HTR-8/SVneo (cell line): ENCODE measurements at regions not wholly inside any gene's neighbourhood (a gene's known extent, or its start where the extent isn't known, plus 50 kb on each side); places are given as distances from the start of the nearest gene placed in this dataset.
"Not testable (repeated sequence)": the region's sequence is repeated elsewhere in the genome, so short reads cannot be mapped to it uniquely, and the experiment has no call there.

ENCODE experiments used
- DNase-seq: peaks from one replicate; pipeline ENCODE4 v3.0.0; 2011; ENCODE audit warnings: low spot score, mixed read lengths; ENCODE audit not compliant: insufficient read length
- FAIRE-seq: peaks from 2 replicates; lab custom pipeline; 2011; peaks lifted over from hg19 to GRCh38; lab: Jason Lieb, UNC

DNA sequence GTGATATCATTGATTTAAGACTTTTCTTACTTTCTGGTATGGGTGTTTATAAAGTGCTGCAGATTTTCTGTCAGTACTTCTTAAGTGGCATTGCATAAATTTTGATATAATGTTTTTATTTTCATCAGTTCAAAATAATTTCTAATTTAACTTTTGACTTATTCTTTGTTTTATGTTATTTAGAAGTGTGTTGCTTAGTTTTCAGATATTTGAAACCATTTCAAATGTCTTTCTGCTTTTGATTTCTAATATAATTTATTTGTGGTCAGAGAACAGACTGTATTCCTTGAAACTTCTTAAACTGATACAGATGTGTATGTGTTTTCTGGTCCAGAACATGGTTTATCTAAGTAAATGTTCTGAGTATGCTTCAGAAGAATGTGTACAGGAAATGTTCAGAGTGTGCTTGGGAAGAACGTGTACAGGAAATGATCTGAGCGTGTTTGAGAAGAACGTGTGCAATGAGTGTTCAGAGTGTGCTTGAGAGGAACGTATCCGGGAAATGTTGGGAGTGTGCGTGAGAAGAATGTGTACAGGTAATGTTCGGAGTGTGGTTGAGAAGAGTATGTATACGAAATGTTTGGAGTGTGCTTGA lies 265.7 kb upstream of the HS6ST1 start:
- DNase-seq (no peak), FAIRE-seq (peak; percentile 57)

DNA sequence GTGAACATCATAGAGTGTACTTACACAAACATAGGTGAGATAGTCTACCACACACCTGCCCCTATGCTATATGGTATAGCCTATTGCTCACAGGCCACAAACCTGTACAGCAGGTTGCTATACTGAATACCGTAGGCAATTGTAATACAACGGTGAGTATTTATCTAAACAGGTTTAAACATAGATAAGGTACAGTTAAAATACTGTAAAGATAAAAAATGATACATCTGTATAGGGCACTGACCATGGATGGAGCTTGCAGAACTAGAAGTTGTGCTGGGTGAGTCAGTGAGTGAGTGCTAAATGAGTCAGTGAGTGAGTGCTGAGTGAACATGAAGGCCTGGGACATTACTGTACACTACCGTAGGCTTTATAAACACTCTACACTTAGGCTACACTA lies 267.0 kb upstream of the HS6ST1 start:
- peak; percentile 16 for FAIRE-seq

DNA sequence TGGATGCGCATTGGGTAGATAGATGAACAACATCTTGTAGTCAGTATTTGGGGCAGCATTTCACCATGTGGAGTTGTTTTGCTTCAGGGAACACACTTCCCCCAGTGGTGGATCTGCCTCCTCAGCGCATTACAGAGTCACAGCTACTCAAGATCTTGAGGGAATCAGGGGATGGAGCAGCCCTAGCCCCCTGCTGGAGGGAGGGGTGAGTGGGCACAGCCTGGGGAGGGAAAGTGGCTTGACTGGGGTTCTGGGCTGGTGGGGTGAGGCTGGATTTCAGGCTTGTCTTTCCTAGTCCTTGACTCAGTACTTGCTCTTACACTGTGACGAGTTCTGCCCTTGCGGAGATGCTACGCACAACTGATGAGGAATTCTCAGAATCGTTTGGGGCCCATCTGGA lies 271.0 kb upstream of the HS6ST1 start:
- no peak for FAIRE-seq
- no peak for DNase-seq

More for the DNA sequence above, 267.0 kb upstream of the HS6ST1 start:
- no peak for DNase-seq

DNA sequence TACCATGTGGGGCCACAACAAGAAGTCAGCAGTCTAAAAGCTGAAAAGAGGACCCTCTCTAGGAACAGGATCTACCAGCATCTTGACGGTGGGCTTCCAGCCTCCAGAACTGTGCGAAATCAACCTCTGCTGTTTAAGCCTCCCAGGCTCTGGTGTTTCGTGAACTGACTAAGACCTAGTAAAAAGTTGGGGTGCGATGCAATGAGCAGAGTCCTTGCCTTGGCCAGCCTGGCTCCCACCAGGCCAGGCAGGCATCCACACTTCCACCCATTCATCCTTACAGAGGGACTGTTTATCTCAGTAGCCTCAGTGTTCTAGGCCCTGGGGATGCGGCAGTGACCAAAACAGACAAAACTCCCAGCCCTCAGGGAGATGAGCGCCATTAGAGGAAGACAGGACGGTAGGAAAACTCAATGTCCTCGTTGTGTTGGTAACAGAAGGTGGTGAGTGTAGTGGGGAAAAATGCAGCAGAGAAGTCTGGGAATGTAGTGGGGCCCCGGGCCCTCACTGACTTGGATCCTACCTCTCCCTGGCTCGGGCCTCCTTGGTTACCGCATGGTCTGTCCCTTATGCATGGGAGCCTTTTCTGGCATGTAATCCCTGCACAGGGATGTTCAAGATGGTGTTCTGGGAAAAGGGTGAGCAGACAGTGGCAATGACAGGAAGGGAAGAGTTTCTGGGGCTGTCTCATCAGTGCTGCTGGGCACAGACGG lies 271.8 kb upstream of the HS6ST1 start:
- no peak for FAIRE-seq

DNA sequence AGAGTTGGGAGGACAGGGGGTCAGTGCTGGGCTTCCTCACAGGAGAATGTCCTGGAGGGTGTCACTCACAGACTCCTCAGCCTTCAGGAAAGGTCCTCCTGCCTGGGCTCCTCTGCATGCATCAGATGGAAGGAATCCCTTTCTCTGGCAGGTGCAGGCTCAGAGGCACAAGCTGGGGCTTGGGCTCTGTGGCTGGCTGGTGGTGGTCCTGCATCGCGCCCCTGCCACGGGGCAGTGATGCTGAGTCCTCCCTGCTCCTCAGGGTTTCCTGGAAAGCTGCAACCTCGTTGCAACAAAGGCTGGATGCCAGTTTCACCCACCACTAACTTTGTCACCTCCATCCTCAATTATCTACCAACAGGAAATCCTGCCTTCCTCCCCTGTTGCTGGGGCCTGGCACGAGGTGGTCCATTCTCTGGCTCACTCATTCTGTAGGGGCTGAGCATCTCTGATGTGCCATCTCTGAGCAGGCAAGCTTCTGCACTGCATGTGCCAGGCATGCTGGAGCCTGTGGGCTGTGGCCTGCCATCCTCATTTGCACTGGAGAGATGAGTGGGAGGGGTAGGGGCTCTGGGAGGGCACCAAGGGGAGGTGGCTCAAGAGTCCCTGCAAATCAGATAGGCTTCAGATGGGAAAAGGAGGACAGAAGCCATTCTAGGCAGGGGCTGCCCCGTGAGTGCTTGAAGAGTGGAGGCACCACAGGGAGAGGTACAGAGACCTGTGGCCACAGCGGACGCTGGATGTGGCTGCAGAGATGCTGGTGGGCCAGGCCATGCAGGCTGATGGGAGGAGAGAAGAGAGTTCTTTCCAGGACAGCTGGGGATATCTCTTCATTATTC lies 272.6 kb upstream of the HS6ST1 start:
- peak; percentile 49 for FAIRE-seq
- no peak for DNase-seq

More for the DNA sequence above, 271.8 kb upstream of the HS6ST1 start:
- DNase-seq, result no peak

DNA sequence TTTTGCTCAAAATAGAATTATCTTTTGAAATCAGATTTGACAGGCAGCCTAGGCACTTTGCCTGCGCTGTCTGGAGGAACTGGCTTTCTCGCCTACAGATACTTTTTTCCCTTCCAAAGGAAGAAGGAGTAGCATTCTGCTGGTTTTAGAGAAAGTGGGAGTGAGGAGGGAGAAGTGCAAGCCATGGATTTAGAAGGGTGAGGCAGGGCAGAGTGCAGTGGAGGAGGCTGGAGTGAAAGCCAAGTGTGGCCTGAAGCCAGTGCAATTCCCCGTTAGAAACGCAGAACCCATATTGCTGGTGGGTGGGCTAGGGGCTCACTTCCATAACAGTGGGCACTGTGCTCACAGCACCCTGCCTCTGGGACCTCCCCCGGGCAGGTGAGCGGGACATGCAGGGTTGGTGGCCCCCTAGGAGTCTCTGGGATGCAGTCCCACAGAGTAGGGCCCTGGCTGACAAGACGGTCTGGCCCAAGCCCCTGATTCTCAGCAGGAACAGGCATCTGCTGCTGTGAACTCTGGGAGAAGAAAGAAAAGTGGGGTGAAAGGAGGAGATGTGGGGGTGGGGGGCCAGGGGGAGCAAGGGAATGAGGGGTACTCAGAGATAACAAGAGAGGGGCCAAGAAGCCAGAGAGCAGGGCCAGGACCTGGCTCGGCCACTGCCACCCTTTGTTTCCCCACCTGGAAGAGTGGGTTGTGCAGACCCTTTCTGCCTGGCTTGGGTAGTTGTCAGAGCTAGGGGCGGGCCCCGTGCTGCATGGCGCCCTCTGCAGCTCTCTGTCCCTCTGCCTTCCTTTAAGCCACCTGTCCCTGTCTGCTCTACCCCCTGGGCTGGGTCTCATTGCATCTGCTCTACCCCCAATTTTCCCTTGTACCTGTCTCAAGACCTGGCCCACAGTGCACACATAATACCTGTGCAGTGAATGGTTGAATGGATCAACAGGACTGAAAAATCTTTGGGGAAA lies 273.5 kb upstream of the HS6ST1 start:
- no peak for FAIRE-seq

DNA sequence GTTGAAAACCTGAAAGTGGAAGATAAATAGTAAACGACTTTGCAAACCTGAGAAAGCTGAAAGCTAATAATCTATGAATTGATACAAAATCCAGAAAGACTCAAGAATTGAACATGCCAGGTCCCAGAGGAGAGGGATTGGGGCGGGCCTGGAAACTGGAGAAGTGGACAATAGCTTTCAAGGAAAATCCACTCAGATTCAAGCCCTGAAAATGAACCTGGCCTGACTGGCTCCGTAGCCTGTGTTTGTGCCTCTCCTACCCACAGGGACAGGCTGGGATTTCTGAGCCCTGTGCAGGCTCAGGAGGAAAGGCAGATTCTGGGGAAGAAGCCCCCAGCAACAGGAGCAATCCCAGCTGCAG lies 274.8 kb upstream of the HS6ST1 start:
- DNase-seq (no peak), FAIRE-seq (no peak)

More for the DNA sequence above, 273.5 kb upstream of the HS6ST1 start:
- no peak for DNase-seq

DNA sequence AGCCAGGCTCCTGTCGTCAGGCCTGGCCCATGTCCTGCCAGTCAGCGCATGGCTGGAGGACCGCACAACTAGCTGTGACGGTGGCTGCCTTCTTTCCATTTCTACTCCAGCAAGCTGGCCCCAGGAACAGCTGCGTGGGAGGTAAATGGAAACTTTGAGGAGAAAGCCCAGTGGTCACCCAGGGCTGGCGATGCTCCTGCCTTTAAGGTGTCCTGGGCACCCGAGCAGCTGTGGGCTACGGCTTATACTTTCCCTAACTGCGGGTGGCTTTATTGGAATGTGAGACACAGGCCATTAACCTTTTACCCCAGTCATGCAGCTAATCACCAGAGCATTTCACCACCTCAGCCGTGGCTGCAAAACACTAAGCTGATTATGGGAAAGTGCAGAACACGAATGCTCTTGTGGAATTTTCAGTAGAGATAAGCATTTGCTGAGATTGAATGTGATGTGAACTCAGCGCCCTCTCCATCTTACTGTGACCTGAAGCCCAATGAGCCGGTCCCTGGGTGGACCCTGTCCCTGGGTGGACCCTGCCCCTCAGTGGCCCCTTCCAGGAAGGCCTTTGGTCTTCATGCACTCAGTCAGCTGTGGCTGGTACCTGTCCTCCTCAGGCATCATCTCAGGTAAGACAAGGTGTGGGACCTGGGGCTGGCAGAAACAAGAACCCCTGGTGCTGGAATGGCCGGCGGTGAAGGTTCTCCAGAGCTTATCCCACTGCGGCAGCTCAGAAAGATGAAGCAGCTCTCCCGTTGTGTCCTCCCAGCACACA lies 275.4 kb upstream of the HS6ST1 start:
- DNase-seq, result no peak
- no peak for FAIRE-seq

DNA sequence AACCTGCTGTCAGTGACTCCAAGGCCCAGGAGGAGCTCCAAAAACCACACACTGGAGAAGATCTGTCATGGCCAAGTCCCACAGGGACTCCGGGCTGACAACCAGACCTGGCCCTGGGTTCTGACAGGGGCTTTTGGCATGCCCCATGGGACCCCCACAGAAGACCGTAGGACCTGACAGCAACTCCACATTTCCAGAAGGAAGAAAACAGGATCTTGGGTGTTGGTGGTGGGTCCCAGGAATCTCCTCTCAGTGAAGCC lies 275.9 kb upstream of the HS6ST1 start:
- DNase-seq, result no peak
- FAIRE-seq, result no peak

DNA sequence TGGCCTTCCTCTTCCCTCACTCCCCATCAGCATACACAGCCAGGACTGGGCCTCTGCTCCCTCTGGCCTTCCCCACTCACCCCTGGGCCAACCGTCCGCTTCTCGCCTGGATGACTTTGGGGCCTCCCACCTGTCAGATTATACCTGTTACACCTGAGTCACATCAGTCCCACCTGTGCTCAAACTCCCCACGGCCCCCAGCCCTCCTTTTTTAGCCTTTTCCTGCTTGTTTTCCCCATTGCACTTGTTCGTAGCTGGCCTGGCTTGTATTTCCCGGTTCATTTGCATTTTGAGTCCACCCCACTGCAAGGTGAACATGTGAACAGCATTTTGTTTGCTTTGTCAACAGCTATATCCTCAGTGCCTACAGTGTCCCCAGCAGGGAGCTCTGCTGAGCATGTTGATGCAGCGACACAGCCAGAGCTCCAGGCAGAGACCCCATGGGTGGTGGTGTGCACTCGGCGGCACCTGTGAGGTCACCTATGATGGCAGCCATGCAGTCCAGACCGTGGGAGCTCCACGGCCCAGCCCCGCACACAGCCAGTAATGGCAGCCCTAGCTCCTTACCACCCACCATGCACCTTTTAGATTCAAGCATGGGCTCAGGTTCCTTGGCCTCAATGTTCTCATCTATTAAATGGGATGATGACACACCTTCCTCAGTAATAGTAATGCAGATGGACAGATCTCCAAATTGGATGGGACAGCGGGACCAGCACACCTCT lies 276.4 kb upstream of the HS6ST1 start:
- FAIRE-seq, result no peak
- no peak for DNase-seq

DNA sequence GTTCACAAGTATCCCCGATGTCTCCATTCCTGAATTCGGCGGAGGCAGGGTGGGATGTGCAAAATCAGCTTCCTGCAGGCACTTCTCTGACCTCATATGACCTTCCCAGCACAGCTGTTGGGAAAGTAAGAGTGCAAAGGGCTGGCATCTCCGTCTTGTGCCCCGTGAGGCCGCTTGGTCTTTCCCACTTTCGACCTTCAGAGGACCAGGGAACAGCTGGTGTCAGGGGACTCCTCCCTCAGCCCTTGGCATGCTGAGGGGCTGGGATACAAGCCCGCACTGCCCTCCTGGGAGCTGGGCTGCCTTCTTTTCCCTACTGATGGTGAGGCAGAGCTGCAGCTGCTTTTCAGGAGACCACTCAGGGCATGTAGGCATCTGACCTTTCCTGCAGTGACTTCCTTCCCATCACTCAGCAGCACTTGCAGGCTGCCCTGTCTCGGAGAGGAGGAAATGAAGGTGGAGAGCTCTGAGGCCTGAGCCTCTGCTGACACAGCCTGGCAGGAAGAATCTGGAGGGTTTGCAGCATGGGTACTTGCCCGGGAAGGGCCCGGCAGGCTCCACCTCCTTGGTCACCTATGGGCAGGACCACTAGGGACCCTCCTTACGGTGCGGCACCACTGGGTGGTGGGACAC lies 277.2 kb upstream of the HS6ST1 start:
- DNase-seq, result no peak
- FAIRE-seq, result no peak

DNA sequence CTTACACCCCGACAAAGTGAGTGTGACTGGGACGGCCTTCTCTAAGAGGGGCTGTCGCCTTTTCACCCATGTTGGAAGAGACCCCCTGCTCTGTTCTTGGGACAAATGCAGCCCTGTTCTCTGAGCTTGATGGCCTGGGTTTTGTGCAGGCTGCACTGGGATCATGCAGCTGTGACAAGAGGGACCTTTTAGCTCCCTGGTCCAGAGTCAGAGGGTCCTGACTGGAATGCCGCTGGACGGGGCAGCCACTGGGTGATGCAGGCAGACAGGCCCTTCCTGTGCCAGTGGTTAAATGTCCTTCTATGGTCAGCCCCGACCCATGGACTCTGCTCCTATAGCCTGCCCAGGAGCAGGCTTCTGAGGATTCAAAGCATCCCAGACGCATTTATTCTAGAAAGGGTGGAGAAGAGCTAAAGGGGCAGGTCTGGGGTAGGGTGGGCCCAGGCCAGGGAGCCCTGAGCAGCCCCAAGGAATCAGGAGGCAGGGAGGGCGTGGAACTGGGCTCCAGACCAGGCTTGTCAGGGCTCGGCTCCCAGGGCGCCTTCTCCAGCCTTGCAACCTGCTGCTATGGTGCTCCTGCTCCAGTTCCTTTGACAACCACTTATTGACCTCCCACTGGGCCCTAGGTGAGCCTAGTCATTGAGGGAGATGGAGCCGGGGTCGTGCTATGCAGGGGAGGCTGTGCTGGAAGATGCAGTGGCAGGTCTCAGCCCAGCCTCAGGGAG lies 277.9 kb upstream of the HS6ST1 start:
- no peak for FAIRE-seq
- no peak for DNase-seq

DNA sequence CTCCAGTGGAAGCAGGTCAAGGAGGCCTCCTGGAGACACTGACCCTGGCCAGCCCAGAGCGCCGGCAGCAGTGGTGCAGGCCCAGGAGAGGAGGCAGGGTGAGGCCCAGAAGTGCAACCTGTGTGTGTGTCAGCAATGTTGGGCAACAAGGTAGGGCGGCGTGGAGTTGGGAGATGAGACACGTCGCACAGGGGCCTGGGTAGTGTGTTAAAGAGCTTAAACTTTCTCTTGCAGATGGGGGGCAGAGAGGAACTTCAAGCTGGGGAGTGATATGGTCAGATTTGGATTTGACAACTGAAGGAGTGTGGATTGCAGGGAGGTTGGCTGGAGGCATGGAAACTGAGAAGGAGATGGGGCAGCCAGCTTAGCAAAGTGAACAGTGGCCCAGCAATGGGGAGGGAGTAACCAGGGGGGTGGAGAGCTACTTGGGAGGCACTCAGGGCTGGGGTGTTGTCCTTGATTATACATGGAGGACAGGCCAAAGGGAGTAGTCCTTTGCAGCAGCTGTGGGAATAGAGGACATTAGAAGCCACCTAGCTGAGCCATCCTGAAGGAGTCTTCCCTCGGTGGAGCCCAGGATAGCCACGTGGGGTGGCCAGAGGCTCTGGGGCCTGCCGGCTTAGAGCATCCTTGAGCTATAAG lies 278.6 kb upstream of the HS6ST1 start:
- FAIRE-seq (no peak), DNase-seq (no peak)

DNA sequence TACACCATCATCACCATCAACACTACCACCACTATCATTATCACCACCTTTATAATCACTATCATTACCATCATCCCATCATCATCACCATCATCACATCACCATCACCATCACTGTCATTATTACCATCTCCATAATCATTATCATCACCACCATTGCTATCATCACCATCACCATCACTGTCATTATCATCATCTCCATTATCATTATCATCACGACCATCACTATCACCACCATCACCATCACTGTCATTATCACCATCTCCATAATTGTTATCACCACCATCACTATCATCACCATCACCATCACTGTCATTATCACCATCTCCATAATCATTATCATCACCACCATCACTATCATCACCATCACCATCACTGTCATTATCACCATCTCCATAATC lies 279.6 kb upstream of the HS6ST1 start:
- DNase-seq, result not testable (repeated sequence)
- FAIRE-seq, result peak; percentile 97

DNA sequence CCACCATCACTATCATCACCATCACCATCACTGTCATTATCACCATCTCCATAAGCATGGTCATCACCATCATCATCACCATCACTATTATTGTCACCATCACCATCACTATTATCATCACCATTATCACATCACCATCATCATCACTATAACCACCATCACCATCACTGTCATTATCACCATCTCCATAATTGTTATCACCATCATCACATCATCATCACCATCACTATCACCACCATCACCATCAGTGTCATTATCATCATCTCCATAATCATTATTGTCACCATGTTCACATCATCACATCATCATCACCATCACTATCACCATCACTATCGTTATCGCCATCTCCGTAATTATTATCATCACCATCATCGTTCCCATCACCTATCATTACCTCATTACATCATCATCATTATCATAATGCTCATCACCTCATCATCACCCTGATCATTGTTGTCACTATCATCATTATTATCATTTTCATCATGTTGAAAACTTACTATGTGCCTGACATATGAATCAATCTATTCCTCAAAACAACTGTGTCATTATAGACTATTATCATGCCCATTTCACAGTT lies 280.3 kb upstream of the HS6ST1 start:
- DNase-seq (no peak), FAIRE-seq (no peak)

DNA sequence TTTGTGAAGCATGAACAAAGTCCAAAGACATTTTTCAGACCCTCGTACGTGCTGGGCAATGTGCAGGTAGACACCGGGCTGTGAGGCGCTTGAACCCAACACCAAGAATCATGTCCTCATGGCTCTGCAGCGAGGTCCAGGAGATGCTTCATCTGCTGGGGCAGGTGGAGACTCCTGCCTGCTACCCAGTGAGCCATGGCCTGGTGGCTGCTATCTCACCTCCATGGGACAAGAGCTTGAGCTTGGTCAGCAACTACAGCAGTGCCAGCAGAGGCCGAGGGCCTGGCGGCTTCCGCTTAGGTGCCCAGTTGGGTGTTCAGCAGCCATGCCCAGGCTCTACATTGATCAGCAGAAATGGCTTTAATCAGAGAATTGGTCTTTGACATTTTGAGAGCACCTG lies 281.0 kb upstream of the HS6ST1 start:
- no peak for FAIRE-seq
- DNase-seq, result no peak
